Hypothalamus (tissue), 51 donors: ENCODE measurements at regions not wholly inside any gene's neighbourhood (a gene's known extent, or its start where the extent isn't known, plus 50 kb on each side); places are given as distances from the start of the nearest gene placed in this dataset.

Source experiments
- DNase-seq, 51 donors: peaks; one replicate each; lab custom pipeline; 2025; lab: John Stamatoyannopoulos, UW

GRCh38 chr6:4395386-4395785, 260.0 kb upstream of the ECI2 start:
- no peak for DNase-seq

GRCh38 chr6:4394786-4395185, 259.4 kb upstream of the ECI2 start:
- DNase-seq: no peak

- no peak for DNase-seq
Observed at GRCh38 chr6:4388675-4389074, 253.3 kb upstream of the ECI2 start.

- no peak for DNase-seq
Observed at GRCh38 chr6:4384656-4385055, 249.3 kb upstream of the ECI2 start.

- no peak for DNase-seq
Observed at GRCh38 chr6:4383910-4384638, 248.7 kb upstream of the ECI2 start.

GRCh38 chr6:4382362-4382853, 247.0 kb upstream of the ECI2 start:
- DNase-seq: no peak

- no peak for DNase-seq
Observed at GRCh38 chr6:4381381-4381780, 246.0 kb upstream of the ECI2 start.

GRCh38 chr6:4380881-4381281, 245.5 kb upstream of the ECI2 start:
- DNase-seq: no peak

- no peak for DNase-seq
Observed at GRCh38 chr6:4379958-4380357, 244.6 kb upstream of the ECI2 start.

- DNase-seq: no peak
Observed at GRCh38 chr6:4378319-4378996, 243.1 kb upstream of the ECI2 start.

- no peak for DNase-seq
Observed at GRCh38 chr6:4377603-4378002, 242.2 kb upstream of the ECI2 start.

- no peak for DNase-seq
Observed at GRCh38 chr6:4374216-4374615, 238.8 kb upstream of the ECI2 start.

GRCh38 chr6:4372866-4373265, 237.5 kb upstream of the ECI2 start:
- no peak for DNase-seq

GRCh38 chr6:4371207-4371921, 236.0 kb upstream of the ECI2 start:
- DNase-seq: no peak

- DNase-seq: no peak
Observed at GRCh38 chr6:4370066-4370465, 234.7 kb upstream of the ECI2 start.

GRCh38 chr6:4369616-4370015, 234.2 kb upstream of the ECI2 start:
- DNase-seq: no peak

GRCh38 chr6:4368649-4369048, 233.3 kb upstream of the ECI2 start:
- DNase-seq: no peak

- DNase-seq: no peak
Observed at GRCh38 chr6:4367643-4368042, 232.3 kb upstream of the ECI2 start.

GRCh38 chr6:4366635-4367395, 231.4 kb upstream of the ECI2 start:
- no peak for DNase-seq

- no peak for DNase-seq
Observed at GRCh38 chr6:4365686-4366085, 230.3 kb upstream of the ECI2 start.

GRCh38 chr6:4364711-4365110, 229.3 kb upstream of the ECI2 start:
- no peak for DNase-seq
